ENCODE measurements at regions not wholly inside any gene's neighbourhood (a gene's known extent, or its start where the extent isn't known, plus 50 kb on each side); places are given as distances from the start of the nearest gene placed in this dataset.

GRCh38 chr6:147677647-147678046, 169.2 kb downstream of the SAMD5 start:
- TF ChIP-seq CTCF (IDR thresholded peaks at IDR 0.05) (no peak), POLR2A (IDR thresholded peaks at IDR 0.05) (no peak), EP300 (IDR thresholded peaks at IDR 0.05) (no peak)

All from tibial nerve (tissue), 4 donors.